Esophagus squamous epithelium (tissue), 4 donors: ENCODE measurements at regions not wholly inside any gene's neighbourhood (a gene's known extent, or its start where the extent isn't known, plus 50 kb on each side); places are given as distances from the start of the nearest gene placed in this dataset.

Experiments
- CTCF ChIP-seq, 6 experiments: fragments of 450-650 bp in 4 of 6; fragments of 200-600 bp in 2 of 6; sonication (generic) in 2 of 6; IDR thresholded peaks; one replicate each; pipeline ENCODE4 v1.5.1; 2016 to 2019; ENCODE audit warnings: antibody characterized with exemption in 6 of 6, mild to moderate bottlenecking in 4 of 6, moderate library complexity in 4 of 6
- POLR2A ChIP-seq, 4 donors: fragments of 450-650 bp; IDR thresholded peaks; one replicate each; pipeline ENCODE4 v1.6.1; 2017; ENCODE audit warnings: antibody characterized with exemption in 4 of 4, mild to moderate bottlenecking in 4 of 4, moderate library complexity in 3 of 4

- no peak for TF ChIP-seq CTCF (IDR thresholded peaks at IDR 0.05)
- no peak for TF ChIP-seq POLR2A (IDR thresholded peaks at IDR 0.05)
Measured at GRCh38 chr15:87628311-87628710, 628.2 kb downstream of the NTRK3 start.
